Stimulated activated CD4-positive, alpha-beta T cell treated with anti-CD3 and anti-CD28 coated beads, Interleukin-12 subunit alpha, Interleukin-12 subunit beta, amount 100 ng/mL, for 4 hours (primary cell): ENCODE measurements at regions not wholly inside any gene's neighbourhood (a gene's known extent, or its start where the extent isn't known, plus 50 kb on each side); places are given as distances from the start of the nearest gene placed in this dataset.
"Not testable (repeated sequence)": the region's sequence is repeated elsewhere in the genome, so short reads cannot be mapped to it uniquely, and the experiment has no call there.

Experiments used
- DNase-seq: peaks from one replicate; pipeline ENCODE4 v3.0.0-alpha.2; 2020

DNA sequence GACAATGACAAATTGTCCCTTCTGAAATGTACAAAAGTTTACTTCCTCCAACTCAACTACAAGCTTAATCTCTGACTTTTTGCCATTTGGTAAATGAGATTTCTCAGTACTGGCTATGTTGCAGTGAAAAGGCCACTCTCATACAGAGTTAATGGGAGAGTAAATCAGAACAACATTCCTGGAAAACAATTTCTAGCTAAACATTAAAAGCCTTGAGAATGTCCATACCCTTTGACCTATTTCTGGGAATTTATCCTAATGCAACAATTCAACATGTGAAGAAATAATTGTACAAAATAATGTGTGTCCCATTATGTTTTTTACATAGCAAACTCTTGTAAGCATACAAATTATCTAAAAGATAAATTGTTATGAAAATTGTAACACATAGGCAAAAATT, 56.3 kb upstream of the SPEF2 start:
- DNase-seq = no peak

DNA sequence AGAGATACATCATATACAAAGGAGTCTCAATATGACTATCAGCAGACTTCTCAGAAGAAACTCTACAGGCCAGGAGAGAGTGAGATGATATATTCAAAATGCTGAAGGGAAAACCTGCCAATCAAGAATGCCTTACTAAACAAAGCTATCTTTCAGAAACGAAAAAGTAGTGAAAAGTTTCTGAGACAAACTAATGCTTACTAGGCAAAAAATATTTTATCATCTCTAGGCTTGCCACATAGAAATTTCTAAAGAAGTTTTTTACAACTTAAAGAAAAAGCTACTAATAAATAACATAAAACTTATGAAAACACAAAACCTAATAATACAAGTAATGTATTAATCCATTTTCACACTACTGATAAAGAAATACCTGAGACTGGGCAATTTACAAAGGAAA, 59.9 kb upstream of the SPEF2 start:
- DNase-seq = no peak

DNA sequence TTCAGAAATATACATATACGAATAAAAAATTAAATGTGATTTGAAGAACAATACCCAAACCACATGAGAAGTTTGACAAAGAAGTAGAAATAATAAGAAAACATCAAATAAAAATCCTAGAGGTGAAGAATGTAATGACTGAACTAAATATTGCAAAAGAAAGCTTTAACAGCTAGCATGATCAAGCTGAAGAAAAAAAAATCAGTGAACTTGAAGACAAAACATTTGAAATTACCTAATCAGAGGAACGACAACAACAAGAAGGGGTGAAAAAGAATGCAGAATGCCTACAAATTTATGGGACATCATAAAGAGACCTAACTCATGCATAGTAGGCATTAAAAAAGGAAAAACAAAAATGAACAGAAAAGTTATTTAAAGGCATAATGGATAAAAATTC, 60.5 kb upstream of the SPEF2 start:
- DNase-seq = no peak

DNA sequence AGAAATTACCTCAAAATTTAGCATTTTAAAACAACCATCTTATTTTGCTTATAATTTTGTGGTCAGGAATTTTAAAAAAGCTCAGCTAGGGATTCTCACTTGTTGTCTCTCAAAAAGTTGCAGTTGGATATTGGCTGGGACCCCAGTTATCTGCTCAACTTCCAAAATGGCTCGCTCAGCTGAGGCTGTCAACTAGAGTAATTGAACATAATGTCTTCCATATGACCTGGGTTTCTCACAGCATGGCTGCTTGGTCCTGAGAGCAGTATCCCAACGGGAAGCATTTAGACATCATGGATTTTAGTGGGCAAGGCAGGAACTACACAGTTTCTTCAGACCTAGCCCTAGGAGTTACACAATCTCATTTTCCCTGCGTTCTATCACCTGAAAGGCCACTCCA, 63.6 kb upstream of the SPEF2 start:
- no peak for DNase-seq

DNA sequence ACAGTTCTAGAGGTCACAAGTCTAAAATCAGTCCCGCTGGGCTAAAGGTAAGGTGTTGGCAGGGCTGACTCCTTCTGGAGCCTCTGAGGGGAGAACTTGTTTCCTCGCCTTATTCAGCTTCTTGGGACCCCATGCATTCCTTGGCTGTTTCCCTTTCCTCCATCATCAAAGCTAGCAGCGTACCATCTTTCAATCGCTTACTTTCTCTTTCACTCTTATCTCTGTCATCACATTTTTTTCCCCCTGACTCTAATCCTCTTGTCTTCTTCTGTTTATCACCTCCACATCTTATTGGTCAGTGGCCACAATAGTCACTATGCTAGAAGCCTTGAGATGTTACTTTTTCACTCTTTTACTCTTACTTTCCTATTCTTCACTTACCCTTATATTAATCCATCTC, 72.5 kb upstream of the SPEF2 start:
- no peak for DNase-seq

DNA sequence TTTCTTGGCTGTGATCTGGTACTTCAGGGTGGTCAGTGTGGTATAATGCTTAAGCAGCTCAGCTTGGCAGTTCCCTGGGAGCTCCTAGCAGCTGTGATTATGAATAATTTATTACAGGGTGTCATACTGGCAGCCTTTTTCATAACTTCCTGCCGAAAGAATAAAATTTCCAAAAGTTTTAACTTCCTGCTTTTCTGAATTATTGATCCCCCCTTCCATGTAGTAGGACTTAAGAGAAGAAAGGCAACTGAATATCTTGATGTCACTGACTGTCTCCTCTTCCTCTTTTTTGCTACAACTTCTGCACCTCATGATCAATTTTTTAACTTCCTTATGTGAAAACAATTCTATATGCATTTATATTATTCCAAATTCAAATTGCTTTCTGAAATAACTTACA, 74.3 kb upstream of the SPEF2 start:
- DNase-seq = no peak

DNA sequence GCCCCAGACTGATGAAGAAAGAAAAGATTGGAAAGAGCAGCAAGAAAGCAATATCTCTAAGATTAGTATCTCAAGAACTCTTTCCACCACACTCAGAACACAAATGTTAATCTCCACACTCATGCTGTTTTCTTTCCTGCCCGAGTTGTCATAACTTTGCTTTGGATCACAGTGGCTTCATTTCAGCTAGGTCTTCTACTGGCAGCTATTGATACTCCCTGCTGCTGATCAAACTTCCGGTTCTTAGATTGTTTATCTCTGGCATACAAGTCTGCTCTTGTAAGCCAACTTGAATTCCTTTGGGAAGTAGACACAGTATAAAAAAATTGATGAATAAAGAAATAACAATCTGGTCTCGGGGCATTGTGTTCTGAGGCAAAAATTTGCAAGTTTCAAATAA, 77.7 kb upstream of the SPEF2 start:
- no peak for DNase-seq

DNA sequence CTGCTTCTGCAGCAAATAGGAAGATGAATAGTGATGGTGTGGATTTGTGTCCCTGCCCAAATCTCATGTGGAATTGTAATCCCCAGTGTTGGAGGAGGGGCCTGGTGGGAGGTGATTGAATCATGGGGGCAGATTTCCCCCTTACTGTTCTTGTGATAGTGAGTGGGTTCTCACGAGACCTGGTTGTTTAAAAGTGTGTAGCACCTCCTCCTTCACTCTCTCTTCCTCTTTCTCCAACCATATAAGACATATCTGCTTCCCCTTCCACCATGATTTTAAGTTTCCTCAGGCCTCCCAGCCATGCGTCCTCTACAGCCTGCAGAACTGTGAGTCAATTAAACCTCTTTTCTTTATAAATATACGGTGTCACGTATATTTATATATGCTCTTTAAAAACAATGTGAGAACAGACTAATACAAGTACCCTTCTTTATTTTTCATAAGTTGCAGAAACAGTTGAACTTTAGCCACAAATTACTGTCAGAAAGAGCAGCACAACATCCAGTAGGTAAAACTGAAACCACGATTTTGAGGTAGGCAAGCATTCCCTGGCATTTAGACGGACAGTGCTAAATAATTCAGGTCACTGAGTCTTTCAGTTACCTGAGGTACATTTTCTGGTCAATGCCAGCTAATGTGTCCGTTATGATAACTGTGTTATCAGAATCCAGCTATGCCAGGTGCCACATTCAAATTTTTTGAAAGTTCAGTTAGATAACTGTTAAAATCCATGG, 79.3 kb upstream of the SPEF2 start:
- no peak for DNase-seq

DNA sequence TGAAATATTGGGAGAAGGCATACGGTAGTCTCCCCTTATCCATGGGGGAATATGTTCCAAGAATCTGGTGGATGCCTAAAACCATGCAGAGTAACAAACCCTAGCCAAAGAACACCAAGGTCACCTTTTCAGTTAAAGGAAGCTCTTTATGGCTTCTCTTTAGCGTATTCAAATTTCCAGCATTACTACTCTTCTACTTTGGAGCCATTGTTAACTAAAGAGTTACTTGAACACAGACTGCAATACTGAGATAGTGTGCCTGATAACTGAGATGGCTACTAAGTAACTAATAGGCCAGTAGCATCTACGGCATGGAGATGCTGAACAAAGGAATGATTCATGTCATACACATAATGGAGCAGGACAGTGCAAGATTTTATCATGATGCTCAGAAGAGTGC, 84.5 kb upstream of the SPEF2 start:
- DNase-seq = no peak

DNA sequence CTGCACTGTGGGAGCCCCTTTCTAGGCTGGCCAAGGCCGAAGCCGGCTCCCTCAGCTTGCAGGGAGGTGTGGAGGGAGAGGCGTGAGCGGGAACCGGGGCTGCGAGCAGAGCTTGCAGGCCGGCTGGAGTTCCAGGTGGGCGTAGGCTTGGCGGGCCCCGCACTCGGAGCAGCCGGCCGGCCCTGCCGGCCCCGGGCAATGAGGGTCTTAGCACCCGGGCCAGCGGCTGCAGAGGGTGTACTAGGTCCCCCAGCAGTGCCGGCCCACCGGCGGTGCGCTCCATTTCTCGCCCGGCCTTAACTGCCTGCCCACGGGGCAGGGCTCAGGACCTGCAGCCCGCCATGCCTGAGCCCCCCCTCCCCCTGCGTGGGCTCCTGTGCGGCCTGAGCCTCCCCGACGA, 86.1 kb upstream of the SPEF2 start:
- not testable (repeated sequence) for DNase-seq

DNA sequence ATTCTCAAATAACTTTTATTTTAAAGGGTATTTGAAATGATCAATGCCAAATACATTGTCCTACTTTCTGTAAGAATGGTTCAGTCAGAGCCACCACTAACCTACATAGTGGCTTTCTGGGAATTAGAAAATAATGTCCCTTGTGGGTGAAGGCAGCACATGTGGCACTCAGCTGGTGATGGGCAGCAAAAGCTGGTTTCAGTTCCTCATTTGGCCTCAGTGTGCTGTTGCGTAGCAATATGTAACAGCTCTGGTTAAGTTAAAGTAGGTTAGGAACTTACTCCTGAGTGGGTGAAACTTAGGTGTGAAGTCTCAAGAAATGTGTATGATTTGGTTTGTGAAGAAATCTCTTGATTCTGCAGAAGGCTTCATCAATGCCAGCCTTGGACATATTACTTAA, 99.6 kb upstream of the SPEF2 start:
- DNase-seq = no peak

DNA sequence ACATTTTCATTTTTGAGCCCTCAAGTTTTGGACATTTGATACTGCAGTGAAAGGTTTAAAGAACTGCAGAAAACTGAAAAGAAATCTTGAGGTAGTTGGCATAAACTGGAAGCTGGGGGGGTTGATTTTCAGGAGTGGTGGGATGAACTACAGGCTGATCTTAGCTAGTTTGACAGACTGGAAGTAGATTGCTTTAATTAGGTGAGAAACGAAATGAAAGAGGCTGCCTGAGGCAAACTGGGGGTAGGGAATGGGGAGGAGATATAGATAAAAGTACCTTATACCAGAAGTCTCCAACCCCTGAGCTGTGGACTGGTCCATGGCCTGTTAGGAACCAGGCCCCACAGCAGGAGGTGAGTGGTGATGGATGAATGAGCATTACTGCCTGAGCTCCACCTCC, 101.4 kb upstream of the SPEF2 start:
- DNase-seq = no peak

DNA sequence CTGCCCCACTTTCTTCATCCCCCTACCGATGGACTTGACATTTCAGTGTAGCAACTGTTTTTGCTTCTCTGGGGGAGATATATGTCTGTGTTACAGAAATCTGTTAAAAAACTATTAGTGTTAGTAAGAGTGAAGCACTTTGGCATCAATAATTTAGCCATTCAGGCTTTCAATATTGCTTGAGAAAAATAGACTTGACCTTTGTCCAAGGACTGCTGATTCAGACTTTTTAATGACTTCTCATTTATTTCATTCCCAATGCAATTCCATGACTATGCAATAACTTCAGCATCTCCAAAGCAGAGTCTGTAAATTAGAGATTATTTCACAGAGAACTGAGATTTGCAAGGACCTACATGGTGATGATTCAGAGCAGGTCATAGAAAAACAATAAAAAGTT, 104.1 kb upstream of the SPEF2 start:
- no peak for DNase-seq

DNA sequence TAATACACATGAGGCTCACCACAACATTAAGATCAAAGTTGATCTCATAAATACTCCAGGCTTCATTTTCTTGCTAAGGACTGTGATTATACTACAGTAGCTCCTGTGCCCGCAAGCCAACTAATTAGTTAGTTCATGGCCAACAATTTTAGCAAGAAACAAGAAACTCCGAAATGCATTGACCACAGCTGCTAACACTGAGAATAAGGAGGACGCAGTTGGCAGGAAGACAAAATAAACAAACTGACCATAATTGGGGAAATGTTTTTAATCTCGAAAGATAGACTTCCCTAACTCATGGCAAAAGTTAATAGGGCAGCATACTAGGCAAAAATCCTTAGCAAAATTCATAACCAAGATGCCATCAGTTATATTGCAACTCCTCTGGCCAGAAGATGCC, 115.5 kb upstream of the SPEF2 start:
- DNase-seq = no peak

DNA sequence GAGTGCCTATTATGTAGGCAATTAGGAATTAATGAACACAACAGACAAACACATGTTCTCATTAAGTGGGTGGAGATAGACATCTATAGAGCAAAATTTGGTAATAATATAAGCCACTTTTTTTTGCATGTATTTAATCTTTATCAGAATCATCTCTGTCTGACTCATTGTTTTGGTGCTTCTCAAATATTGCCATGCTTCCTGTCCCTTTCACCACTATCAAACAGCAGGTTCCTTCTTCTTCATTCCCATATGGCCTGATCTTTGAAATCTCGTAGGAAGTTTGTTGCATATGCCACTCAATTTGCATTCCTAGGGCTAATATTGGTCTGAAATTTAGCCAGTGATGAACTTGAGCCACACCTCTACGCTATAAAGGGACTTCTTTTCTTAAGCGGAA, 128.9 kb upstream of the SPEF2 start:
- DNase-seq = no peak

DNA sequence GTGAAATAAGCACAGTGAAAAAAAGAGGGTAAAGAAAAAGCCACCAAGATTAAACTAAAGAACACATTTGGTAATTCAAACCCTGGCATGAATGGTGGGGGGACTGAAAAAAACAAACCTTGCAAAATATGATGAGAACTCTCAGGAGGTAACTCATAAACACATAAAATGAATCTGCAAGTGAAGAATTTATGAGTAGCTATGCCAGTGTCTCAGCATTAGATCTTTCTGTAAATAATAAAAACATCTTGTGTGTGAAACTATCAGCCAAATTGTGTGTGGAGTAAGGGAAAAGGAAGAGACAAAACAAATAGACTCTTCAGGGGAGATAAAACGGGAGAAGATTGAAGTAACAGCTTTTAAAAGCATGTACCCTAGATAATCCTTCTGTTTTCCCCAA, 129.6 kb upstream of the SPEF2 start:
- no peak for DNase-seq

DNA sequence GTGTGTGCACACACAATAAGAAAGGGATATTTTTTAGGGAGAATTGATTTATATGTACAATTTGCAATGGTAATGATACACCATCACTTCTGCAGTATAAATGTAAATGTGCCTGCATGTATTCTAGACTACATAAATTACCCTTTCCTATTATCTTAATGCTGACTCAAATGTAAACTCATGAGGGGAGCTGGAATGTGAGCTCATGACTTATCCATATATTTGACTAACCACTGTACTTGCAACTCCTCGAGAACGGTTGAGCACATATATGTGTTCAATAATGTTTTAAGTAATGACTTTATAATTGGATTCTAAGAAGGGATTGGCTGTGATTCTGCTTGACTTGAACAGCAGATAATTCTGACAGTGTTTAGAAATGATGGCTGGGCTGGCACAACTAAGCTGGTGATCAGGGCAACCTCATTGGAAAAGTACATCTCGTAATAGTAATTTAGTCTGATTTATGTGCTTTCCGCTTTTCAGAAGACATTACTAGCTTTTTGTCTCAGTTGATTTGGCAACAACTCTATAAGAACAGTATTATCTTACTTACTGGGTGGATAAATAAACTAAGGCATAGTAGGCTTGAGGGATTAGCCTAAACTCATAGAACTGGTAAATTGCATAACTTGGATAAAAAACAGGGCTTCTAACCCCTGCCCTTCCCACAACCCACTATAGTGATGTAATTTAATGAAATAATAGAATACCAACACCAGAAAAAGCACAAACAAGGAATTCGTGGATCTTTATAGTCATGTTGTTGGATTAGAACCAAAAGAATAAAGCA, 130.2 kb upstream of the SPEF2 start:
- DNase-seq = no peak

DNA sequence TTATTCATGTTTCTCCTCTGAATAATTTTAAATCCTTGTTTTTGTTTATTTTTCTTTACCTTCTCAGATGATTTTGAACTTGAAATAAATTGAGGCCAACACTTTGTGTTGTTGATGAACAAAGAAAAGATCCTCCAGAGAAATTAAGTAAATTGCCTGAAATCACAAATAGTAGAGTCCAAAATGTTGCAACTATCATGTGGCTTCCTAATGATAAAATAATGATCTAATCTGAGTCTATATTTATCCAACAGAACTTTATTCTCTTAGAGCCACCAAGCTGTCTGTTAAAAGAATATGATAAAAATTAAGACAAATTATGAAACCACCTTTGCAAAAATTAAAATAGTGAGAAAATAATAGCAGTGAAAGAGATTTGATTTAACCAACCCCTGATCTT, 132.2 kb upstream of the SPEF2 start:
- no peak for DNase-seq

DNA sequence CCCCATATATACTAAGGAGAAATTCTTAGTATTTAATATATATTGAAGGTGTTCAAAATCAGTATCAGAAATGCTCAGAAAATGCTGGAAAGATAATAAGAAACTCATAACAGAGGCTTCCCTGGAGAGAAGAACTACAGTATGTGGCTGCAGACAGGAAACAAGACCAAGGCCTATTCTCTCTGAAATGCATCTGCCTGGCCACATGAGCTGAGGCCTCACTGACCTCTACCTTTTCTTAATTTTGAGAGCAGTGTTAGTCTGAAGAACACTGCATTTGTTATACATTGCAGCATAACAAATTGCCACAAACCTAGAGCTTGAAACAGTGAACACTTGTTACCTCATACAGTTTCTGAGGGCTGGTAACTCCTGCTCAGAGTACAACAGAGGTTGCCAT, 133.4 kb upstream of the SPEF2 start:
- DNase-seq = no peak

DNA sequence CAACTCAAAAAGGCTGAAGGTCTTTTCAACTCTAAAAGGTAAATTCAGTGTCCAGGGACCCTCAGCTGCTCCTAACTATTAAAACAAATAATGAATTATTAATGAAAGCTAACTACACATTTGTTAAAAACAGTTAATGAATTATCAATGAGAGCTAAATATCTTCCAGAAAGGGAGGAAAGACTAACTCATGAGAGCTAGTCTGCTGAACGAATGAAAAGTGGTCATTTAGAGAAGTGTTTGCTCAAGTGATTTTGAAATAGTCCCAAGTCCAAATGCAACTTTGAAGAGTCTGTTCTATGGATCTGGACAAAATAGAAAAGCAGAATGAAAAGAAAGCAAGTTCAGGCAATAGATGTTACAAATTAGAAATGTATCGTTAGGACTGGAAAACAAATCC, 133.9 kb upstream of the SPEF2 start:
- DNase-seq = no peak

DNA sequence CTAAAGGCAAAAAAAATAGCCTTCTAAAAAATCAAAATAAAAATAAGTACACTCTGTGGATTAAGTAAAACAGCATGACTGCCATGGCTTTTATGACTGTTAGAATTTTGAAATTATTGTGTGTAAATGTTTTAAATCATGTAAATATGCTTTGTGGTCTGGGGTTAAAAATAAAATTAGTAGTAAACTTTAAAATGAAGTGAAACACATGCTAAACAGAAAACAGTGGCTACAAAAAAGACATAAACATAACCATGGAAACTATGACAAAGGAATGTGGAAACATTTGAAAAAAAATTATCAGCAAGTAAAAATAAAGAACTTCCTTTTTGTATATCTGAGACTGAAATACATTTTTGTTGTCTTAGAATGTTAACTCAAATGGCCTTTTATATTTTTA, 134.5 kb upstream of the SPEF2 start:
- DNase-seq = no peak

DNA sequence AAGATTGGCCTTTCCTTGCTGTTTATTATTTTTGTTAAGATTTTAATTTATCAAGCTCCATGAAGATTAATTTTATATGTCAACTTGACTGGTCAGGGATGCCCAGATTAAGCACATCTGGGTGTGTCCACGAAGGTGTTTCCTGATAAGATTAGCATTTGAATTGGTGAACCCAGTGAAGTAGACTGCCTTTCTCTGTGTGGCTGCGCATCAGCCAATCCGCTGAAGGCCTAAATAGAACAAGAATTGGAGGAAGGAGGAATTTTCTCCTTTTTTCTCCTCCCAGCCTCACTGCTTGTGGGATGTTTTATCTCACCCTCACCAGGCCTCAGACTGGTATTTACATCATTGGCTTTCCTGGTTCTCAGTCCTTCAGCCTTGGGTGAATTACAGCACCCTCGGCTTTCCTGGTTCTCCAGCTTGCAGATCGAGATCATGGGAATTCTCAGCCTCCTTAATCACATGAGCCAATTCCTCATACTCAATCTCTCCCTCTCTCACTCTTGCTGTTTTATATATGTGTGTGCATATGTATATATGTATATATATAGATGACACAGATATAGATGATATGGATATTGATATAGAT, 135.4 kb upstream of the SPEF2 start:
- no peak for DNase-seq

DNA sequence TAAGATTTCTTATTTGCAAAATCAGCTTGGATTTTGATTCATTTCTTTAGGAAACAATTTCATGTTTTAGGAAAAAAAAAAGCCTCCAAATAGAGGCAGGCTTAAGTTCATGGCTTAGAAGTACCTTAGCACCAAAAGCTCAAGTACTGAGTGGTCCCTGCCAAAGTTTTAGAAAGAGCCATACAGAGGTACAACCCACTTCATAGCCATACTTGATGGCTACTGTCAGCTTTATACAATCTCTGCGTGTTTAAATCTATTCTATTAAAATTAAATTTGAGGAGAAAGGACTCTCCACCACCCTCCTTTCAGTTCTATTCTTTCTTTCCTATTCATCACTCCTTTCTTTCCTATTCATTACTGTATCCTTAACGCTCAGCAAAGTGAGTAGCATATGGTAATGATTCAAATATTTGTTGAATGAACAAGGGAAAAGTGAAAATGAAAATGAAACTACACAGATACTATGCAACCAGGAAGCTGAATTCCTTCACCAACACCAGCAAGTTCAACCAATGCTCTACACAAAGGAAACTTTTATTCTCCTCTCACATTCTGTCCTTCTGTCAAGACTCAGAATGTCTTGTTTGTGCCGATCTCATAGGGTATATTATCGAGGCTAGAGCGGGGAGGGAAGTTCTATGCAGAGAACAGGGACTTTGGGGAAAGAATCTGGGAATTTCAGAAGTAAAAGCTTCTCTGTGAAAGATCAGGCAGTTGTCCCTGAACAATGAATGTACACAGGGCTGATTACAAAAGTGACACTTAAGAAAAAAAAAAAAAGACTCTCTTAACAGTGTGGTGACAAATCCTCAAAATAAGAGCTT, 138.6 kb upstream of the SPEF2 start:
- DNase-seq = no peak

DNA sequence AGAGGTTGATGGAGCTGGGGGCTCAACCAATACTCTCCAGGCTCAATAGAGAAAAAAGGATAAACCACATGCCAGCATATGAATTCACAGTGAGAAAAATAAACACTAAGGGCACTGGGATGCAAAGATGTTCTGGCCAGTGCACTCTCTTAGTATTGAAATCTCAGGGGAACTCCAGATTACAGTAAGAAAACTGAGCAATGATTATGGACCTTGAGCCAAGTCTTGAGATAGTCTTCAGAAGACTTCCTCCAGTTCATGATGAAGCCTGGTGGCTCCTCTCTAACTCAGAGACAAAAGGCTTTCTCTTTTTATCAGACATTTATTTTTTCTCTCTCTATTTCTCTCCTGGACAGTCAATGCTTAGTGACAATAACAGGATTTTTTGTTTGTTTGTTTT, 139.8 kb upstream of the SPEF2 start:
- no peak for DNase-seq
